Caco-2 (cell line): ENCODE measurements at regions not wholly inside any gene's neighbourhood (a gene's known extent, or its start where the extent isn't known, plus 50 kb on each side); places are given as distances from the start of the nearest gene placed in this dataset.

Experiments used
- BruUV-seq: library from RNA; stranded (reverse); fragments of 400-500 nt; replicated peaks from 2 replicates; lab custom pipeline; 2021; lab: Mats Ljungman, UMichigan
- CTCF ChIA-PET: fragments of 300-600 bp; sonication (Branson Sonifier 250); formaldehyde crosslinking; loops from one replicate; lab custom pipeline; 2022; ENCODE audit warnings: antibody characterized with exemption; lab: Charles Lee
- POLR2A ChIA-PET: fragments of 300-600 bp; sonication (Branson Sonifier 250); formaldehyde crosslinking; loops from one replicate; lab custom pipeline; 2022; ENCODE audit warnings: antibody characterized with exemption; lab: Charles Lee
- DNase-seq, 2 experiments: peaks; one replicate each; pipeline versions ENCODE4 v3.0.0 to v3.0.0-alpha.2; 2020 to 2022
- H3K27me3 ChIP-seq: replicated peaks from 2 replicates; pipeline ENCODE4 v1.6.0; 2011; ENCODE audit warnings: low read length; ENCODE audit not compliant: control insufficient read depth, insufficient read depth
- H3K36me3 ChIP-seq: 2 replicates; pipeline ENCODE4 v1.5.1; 2011; ENCODE audit warnings: low read length; ENCODE audit not compliant: control insufficient read depth, insufficient read depth
- H3K4me1 ChIP-seq: fragments of 250-450 bp; sonication (Bioruptor Pico); 2 replicates; pipeline ENCODE4 v1.5.1; 2020; ENCODE audit warnings: mild to moderate bottlenecking
- H3K4me3 ChIP-seq: 2 replicates; pipeline ENCODE4 v1.5.1; 2011; ENCODE audit warnings: low read depth, mild to moderate bottlenecking, control low read depth, low read length
- H3K9me3 ChIP-seq: fragments of 250-450 bp; sonication (Bioruptor Pico); 2 replicates; pipeline ENCODE4 v1.5.1; 2020; ENCODE audit warnings: mild to moderate bottlenecking, moderate library complexity
- H3K27ac Mint-ChIP-seq: one replicate; pipeline ENCODE4 v1.8.0; 2022; ENCODE audit warnings: mixed read lengths; ENCODE audit not compliant: unreplicated experiment
- H3K27me3 Mint-ChIP-seq: one replicate; pipeline ENCODE4 v1.8.0; 2022; ENCODE audit warnings: mixed read lengths; ENCODE audit not compliant: insufficient read depth, unreplicated experiment
- H3K36me3 Mint-ChIP-seq: one replicate; pipeline ENCODE4 v1.8.0; 2022; ENCODE audit warnings: mild to moderate bottlenecking, mixed read lengths; ENCODE audit not compliant: insufficient read depth, unreplicated experiment
- H3K4me1 Mint-ChIP-seq: one replicate; pipeline ENCODE4 v1.8.0; 2022; ENCODE audit warnings: low read depth, mixed read lengths; ENCODE audit not compliant: unreplicated experiment
- H3K4me3 Mint-ChIP-seq: one replicate; pipeline ENCODE4 v1.8.0; 2022; ENCODE audit warnings: mild to moderate bottlenecking, moderate library complexity, mixed read lengths; ENCODE audit not compliant: unreplicated experiment
- H3K9me3 Mint-ChIP-seq: one replicate; pipeline ENCODE4 v1.8.0; 2022; ENCODE audit warnings: mixed read lengths; ENCODE audit not compliant: unreplicated experiment
- intact Hi-C: fragments of 100-400 bp; cut with micrococcal nuclease; formaldehyde crosslinking; loops from one replicate; pipeline ENCODE4 v1.10.0; 2022; ENCODE audit not compliant: unreplicated experiment
- TF ChIP-seq, protein P1 (sequence below), 2 experiments: fragments of 200-600 bp in 1 of 2; IDR thresholded peaks; 1 replicate in 1 of 2; 2 replicates in 1 of 2; pipeline versions ENCODE4 v1.5.1 to v1.8.0; 2011 to 2022; ENCODE audit warnings: antibody characterized with exemption in 1 of 2, control low read depth in 1 of 2, inconsistent platforms in 1 of 2, low read depth in 1 of 2, low read length in 1 of 2, mild to moderate bottlenecking in 1 of 2, moderate library complexity in 1 of 2; ENCODE audit not compliant: insufficient read depth in 1 of 2, severe bottlenecking in 1 of 2, unreplicated experiment in 1 of 2

DNA sequence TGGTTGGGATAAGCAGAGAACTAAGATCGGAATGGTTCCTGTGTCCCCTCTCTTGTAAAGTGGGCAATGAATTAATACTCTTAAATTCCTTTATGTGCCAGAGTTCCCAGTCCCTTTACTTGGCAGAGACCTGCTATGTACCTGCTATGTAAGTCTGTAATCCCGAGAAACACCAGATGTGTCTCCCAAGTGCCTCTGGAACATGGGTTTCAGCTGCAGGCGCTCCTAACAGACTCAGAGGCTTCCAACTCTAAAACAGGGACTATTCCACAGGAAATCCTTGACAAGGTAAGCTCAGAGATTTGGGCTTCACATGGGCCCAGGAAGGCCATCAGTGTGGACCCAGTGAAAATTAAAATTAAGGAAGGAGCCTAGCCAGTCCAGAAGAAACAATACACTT, 117.7 kb upstream of the PLCL2 start:
- Histone ChIP-seq H3K4me3 (no peak overlapping the region), H3K27me3 (no peaks in the 10 kb centered on the region), H3K4me1 (no peaks in the 10 kb centered on the region), H3K36me3 (no peaks in the 10 kb centered on the region), H3K9me3 (no peaks in the 10 kb centered on the region)
- Mint-ChIP-seq H3K4me3 (no peak overlapping the region), H3K27ac (no peak overlapping the region), H3K27me3 (peaks cover 11% of the 10 kb centered on the region), H3K4me1 (no peaks in the 10 kb centered on the region), H3K36me3 (no peaks in the 10 kb centered on the region), H3K9me3 (no peaks in the 10 kb centered on the region)
- ChIA-PET POLR2A (no interaction called here), CTCF (no interaction called here)
- intact Hi-C loops = no loop called here
- TF ChIP-seq, protein P1, sequence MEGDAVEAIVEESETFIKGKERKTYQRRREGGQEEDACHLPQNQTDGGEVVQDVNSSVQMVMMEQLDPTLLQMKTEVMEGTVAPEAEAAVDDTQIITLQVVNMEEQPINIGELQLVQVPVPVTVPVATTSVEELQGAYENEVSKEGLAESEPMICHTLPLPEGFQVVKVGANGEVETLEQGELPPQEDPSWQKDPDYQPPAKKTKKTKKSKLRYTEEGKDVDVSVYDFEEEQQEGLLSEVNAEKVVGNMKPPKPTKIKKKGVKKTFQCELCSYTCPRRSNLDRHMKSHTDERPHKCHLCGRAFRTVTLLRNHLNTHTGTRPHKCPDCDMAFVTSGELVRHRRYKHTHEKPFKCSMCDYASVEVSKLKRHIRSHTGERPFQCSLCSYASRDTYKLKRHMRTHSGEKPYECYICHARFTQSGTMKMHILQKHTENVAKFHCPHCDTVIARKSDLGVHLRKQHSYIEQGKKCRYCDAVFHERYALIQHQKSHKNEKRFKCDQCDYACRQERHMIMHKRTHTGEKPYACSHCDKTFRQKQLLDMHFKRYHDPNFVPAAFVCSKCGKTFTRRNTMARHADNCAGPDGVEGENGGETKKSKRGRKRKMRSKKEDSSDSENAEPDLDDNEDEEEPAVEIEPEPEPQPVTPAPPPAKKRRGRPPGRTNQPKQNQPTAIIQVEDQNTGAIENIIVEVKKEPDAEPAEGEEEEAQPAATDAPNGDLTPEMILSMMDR (IDR thresholded peaks at IDR 0.05; ENCODE audit: insufficient read depth in 1 of 2, low read depth in 1 of 2, low read length in 1 of 2, severe bottlenecking in 1 of 2, unreplicated experiment in 1 of 2) = no peak
- no peak for DNase-seq
- BruUV-seq = no TSS peak

DNA sequence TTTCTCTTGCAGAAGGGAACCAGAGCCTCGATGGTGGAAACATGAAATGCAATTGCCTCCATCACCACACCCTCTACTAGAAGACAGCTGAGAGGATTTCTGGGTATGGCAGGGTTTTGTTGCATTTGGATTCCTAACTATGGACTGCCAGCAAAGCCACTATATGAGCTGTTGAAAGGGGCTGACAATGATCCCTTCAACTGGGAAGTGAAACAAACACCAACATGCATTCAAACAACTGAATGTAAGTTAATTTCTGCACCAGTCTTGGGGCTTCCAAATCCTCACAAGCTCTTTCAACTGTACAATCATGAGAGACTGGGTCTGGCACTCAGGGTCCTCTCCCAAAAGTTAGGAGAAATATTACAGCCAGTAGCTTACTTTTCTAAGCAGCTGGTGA, 116.7 kb upstream of the PLCL2 start:
- ChIA-PET CTCF (no interaction called here), POLR2A (no interaction called here)
- Histone ChIP-seq H3K27me3 (no peaks in the 10 kb centered on the region), H3K36me3 (no peaks in the 10 kb centered on the region), H3K4me3 (no peak overlapping the region), H3K4me1 (no peaks in the 10 kb centered on the region), H3K9me3 (no peaks in the 10 kb centered on the region)
- peaks cover 9% of the 10 kb centered on the region for H3K27me3 Mint-ChIP-seq
- TF ChIP-seq, protein P1 (IDR thresholded peaks at IDR 0.05; ENCODE audit: insufficient read depth in 1 of 2, low read depth in 1 of 2, low read length in 1 of 2, severe bottlenecking in 1 of 2, unreplicated experiment in 1 of 2) = no peak
- DNase-seq = no peak
- intact Hi-C loops = no loop called here
- no peaks in the 10 kb centered on the region for H3K36me3 Mint-ChIP-seq
- no peaks in the 10 kb centered on the region for H3K9me3 Mint-ChIP-seq
- no peak overlapping the region for H3K27ac Mint-ChIP-seq
- H3K4me3 Mint-ChIP-seq = no peak overlapping the region
- H3K4me1 Mint-ChIP-seq = no peaks in the 10 kb centered on the region
- no TSS peak for BruUV-seq

DNA sequence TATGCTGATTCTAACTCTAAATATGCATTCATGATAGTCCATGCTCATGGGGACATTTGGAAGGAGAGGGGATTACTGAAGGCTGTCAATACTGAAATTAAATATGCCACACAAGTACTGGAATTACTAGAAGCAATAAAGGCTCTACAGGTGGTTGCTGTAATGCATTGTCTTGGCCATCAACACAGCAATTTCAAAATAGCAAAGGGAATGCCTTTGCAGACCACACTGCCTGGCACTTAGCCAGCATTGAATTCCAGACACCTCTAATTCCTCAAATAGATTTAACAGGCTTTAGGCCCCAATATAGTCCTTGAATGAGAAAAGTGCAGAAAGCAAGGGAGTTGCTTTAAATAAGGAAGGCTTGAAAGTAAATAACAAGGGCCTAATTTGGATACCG, 115.8 kb upstream of the PLCL2 start:
- POLR2A ChIA-PET = no interaction called here
- Mint-ChIP-seq H3K4me3 (no peak overlapping the region), H3K27me3 (peaks cover 9% of the 10 kb centered on the region), H3K36me3 (no peaks in the 10 kb centered on the region), H3K9me3 (no peaks in the 10 kb centered on the region), H3K27ac (no peak overlapping the region), H3K4me1 (no peaks in the 10 kb centered on the region)
- CTCF ChIA-PET = no interaction called here
- TF ChIP-seq, protein P1 (IDR thresholded peaks at IDR 0.05; ENCODE audit: insufficient read depth in 1 of 2, low read depth in 1 of 2, low read length in 1 of 2, severe bottlenecking in 1 of 2, unreplicated experiment in 1 of 2) = no peak
- no peak for DNase-seq
- H3K4me1 ChIP-seq = no peaks in the 10 kb centered on the region
- intact Hi-C loops = no loop called here
- H3K4me3 ChIP-seq = no peak overlapping the region
- H3K9me3 ChIP-seq = no peaks in the 10 kb centered on the region
- no peaks in the 10 kb centered on the region for H3K27me3 ChIP-seq
- no peaks in the 10 kb centered on the region for H3K36me3 ChIP-seq
- BruUV-seq = no TSS peak
